Activated CD4-positive, alpha-beta memory T cell treated with anti-CD3 and anti-CD28 coated beads, Interleukin-2, amount 10 ng/mL, durations not matched to agents 7 days and 5 days (primary cell): ENCODE measurements at regions not wholly inside any gene's neighbourhood (a gene's known extent, or its start where the extent isn't known, plus 50 kb on each side); places are given as distances from the start of the nearest gene placed in this dataset.
"Not testable (repeated sequence)": the region's sequence is repeated elsewhere in the genome, so short reads cannot be mapped to it uniquely, and the experiment has no call there.

Source experiments
- CTCF ChIA-PET: fragments of 350-600 bp; sonication (Branson Sonifier 250); formaldehyde crosslinking; loops from one replicate; lab custom pipeline; 2021; ENCODE audit warnings: antibody characterized with exemption, inconsistent platforms; lab: Charles Lee
- POLR2A ChIA-PET: fragments of 350-600 bp; sonication (Branson Sonifier 250); formaldehyde crosslinking; loops from one replicate; lab custom pipeline; 2021; ENCODE audit warnings: antibody characterized with exemption; lab: Charles Lee
- DNase-seq: peaks from one replicate; pipeline ENCODE4 v3.0.0-alpha.2; 2020
- H3K27ac Mint-ChIP-seq: one replicate; pipeline ENCODE4 v1.8.0; 2021; ENCODE audit warnings: mild to moderate bottlenecking, mixed read lengths
- H3K27me3 Mint-ChIP-seq: one replicate; pipeline ENCODE4 v1.8.0; 2021; ENCODE audit warnings: mixed read lengths
- H3K36me3 Mint-ChIP-seq: one replicate; pipeline ENCODE4 v1.8.0; 2021; ENCODE audit warnings: low read depth, mixed read lengths
- H3K4me1 Mint-ChIP-seq: one replicate; pipeline ENCODE4 v1.8.0; 2021; ENCODE audit warnings: mixed read lengths
- H3K4me3 Mint-ChIP-seq: one replicate; pipeline ENCODE4 v1.8.0; 2021; ENCODE audit warnings: mild to moderate bottlenecking, mixed read lengths
- H3K9me3 Mint-ChIP-seq: one replicate; pipeline ENCODE4 v1.8.0; 2021; ENCODE audit warnings: mixed read lengths

- Mint-ChIP-seq H3K27me3 (peaks cover 22% of the 10 kb centered on the region), H3K9me3 (no peaks in the 10 kb centered on the region)
Observed at GRCh38 chr16:48050871-48051270, 104.9 kb downstream of the ABCC12 start.

DNA sequence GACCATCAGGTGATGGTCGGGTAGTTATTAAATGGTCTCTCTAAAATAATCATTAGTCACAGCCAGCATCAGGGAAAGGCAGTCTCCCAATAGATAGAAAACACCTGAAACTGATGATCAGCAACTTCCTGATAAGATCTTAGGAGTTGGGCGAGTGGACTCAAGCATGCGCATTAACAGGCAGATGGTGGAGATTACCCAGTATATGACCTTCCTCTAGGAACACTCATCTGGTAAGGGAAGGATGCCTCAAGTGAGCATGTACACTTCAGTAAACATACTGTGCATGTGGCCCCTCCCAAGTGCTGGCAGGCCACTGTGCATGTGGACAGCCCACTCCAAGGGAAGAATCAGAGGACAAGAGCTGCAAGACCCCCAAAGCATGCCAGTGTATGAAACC is 105.9 kb downstream of the ABCC12 start:
- DNase-seq: no peak
- H3K4me3 Mint-ChIP-seq: no peak overlapping the region

More at GRCh38 chr16:48050871-48051270, 104.9 kb downstream of the ABCC12 start:
- CTCF ChIA-PET: no interaction called here
- Mint-ChIP-seq H3K36me3 (no peaks in the 10 kb centered on the region), H3K27ac (no peak overlapping the region), H3K4me1 (no peaks in the 10 kb centered on the region), H3K4me3 (no peak overlapping the region)
- no peak for DNase-seq
- POLR2A ChIA-PET: no interaction called here

GRCh38 chr16:48047720-48048119 is 108.1 kb downstream of the ABCC12 start:
- Mint-ChIP-seq H3K4me1 (no peaks in the 10 kb centered on the region), H3K36me3 (no peaks in the 10 kb centered on the region), H3K4me3 (no peak overlapping the region), H3K9me3 (no peaks in the 10 kb centered on the region), H3K27ac (no peak overlapping the region), H3K27me3 (peaks cover 9% of the 10 kb centered on the region)
- ChIA-PET CTCF (no interaction called here), POLR2A (no interaction called here)
- no peak for DNase-seq

More for the DNA sequence above, 105.9 kb downstream of the ABCC12 start:
- peaks cover 17% of the 10 kb centered on the region for H3K27me3 Mint-ChIP-seq
- CTCF ChIA-PET: no interaction called here
- no peaks in the 10 kb centered on the region for H3K4me1 Mint-ChIP-seq
- POLR2A ChIA-PET: no interaction called here
- H3K36me3 Mint-ChIP-seq: no peaks in the 10 kb centered on the region
- no peak overlapping the region for H3K27ac Mint-ChIP-seq
- no peaks in the 10 kb centered on the region for H3K9me3 Mint-ChIP-seq

GRCh38 chr16:48047241-48047640 is 108.6 kb downstream of the ABCC12 start:
- Mint-ChIP-seq H3K4me3 (no peak overlapping the region), H3K36me3 (no peaks in the 10 kb centered on the region), H3K4me1 (no peaks in the 10 kb centered on the region), H3K27ac (no peak overlapping the region), H3K27me3 (peaks cover 5% of the 10 kb centered on the region), H3K9me3 (no peaks in the 10 kb centered on the region)
- CTCF ChIA-PET: interaction anchor here (0.7 kb wide), 1 partner anchor 117 kb away, joined by 12 read pairs; no protein-coding TSS in a partner anchor
- POLR2A ChIA-PET: no interaction called here
- DNase-seq: no peak

DNA sequence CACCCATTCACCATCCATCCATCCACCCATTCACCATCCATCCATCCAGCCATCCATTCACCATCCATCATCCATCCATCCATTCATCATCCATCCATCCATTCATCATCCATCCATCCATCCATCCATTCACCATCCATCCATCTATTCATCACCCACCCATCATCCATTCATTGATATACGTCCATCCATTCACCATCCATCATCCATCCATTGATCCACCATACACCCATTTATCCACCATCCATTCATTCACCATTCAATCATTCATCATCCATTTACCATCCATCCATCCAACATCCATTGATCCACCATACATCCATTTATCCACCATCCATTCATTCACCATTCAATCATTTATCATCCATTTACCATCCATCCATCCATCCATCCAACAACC is 111.7 kb downstream of the ABCC12 start:
- Mint-ChIP-seq H3K27me3 (peaks cover 7% of the 10 kb centered on the region), H3K4me1 (no peaks in the 10 kb centered on the region), H3K4me3 (no peak overlapping the region), H3K9me3 (no peaks in the 10 kb centered on the region), H3K36me3 (no peaks in the 10 kb centered on the region), H3K27ac (no peak overlapping the region)
- POLR2A ChIA-PET: no interaction called here
- CTCF ChIA-PET: no interaction called here
- DNase-seq: no peak

DNA sequence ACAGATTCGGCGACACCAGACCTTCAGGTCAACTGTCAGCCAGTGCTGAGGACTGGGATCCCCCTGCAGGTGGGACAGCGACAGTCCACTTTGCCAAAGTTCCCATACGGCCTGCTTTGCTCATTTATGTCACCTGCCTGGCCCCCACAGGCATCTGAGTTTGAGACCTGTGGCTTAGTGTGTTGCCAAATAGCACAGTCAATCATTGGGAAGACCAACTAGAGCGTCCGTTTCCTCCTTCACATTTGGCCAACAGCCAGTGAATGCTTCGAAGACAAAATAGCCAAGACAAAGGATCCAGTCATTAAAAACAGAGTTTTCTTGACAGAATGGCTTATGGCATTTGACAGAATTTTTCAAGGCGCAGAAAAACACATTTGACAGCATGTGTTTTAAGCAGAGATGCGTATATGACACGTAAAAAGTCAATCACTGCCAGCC is 113.8 kb downstream of the ABCC12 start:
- CTCF ChIA-PET: no interaction called here
- Mint-ChIP-seq H3K27ac (no peak overlapping the region), H3K4me1 (no peaks in the 10 kb centered on the region), H3K36me3 (no peaks in the 10 kb centered on the region), H3K27me3 (peaks cover 9% of the 10 kb centered on the region), H3K9me3 (no peaks in the 10 kb centered on the region), H3K4me3 (no peak overlapping the region)
- no peak for DNase-seq
- POLR2A ChIA-PET: no interaction called here

- DNase-seq: no peak
- Mint-ChIP-seq H3K27ac (no peak overlapping the region), H3K27me3 (peaks cover 5% of the 10 kb centered on the region), H3K9me3 (no peaks in the 10 kb centered on the region), H3K36me3 (no peaks in the 10 kb centered on the region), H3K4me3 (no peak overlapping the region), H3K4me1 (no peaks in the 10 kb centered on the region)
- ChIA-PET POLR2A (no interaction called here), CTCF (interaction anchor here (1.3 kb wide), 1 partner anchor 129 kb away, joined by 5 read pairs; no protein-coding TSS in a partner anchor)
Observed at GRCh38 chr16:48035142-48035541, 120.7 kb downstream of the ABCC12 start.

GRCh38 chr16:48030926-48031325 is 124.9 kb downstream of the ABCC12 start:
- ChIA-PET CTCF (no interaction called here), POLR2A (no interaction called here)
- H3K27me3 Mint-ChIP-seq: peaks cover 2% of the 10 kb centered on the region
- H3K27ac Mint-ChIP-seq: no peak overlapping the region
- no peaks in the 10 kb centered on the region for H3K4me1 Mint-ChIP-seq
- no peaks in the 10 kb centered on the region for H3K9me3 Mint-ChIP-seq
- DNase-seq: no peak
- H3K36me3 Mint-ChIP-seq: no peaks in the 10 kb centered on the region
- no peak overlapping the region for H3K4me3 Mint-ChIP-seq

DNA sequence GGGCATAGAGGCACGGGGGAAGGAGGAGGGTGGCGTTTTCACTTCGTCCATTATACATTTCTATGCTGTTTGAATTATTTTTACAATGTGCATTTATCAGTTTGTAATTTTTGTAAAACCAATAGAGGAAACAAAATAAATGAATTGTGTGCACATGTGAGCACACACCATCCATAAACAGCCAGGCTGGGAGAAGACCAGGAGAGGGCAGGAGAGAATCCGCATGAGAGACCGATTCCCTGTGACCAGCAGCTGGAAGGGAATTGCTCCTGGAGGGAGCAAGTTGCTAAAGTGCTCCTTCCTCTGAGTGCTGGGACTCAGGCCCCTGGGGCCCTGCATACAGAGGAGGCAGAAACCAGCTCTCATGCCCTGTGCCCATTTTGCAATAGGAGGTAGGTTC is 126.0 kb downstream of the ABCC12 start:
- POLR2A ChIA-PET: no interaction called here
- Mint-ChIP-seq H3K9me3 (no peaks in the 10 kb centered on the region), H3K4me3 (no peak overlapping the region), H3K36me3 (no peaks in the 10 kb centered on the region), H3K27me3 (peaks cover 2% of the 10 kb centered on the region), H3K4me1 (no peaks in the 10 kb centered on the region), H3K27ac (no peak overlapping the region)
- CTCF ChIA-PET: no interaction called here
- DNase-seq: no peak

DNA sequence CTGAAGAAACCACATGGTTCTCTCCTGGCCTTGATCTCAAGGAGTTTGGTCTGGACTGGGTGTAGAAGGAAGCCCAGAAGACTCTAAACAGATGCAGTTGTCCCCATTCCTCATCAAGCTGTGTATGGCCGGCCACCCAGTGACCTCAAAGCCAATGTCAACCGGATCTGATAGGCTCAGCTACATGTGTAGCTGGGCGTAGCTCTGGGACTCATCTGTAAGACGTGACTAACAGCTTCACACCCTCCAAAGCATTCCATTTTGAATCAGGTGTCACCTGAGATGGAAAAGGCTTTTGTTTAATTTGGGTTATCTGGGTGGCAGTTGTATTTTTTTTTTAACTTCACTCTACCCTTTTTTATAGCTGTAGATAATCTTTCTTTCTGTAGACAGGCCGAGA is 130.4 kb downstream of the ABCC12 start:
- Mint-ChIP-seq H3K4me3 (no peak overlapping the region), H3K27me3 (peaks cover 2% of the 10 kb centered on the region), H3K4me1 (no peaks in the 10 kb centered on the region), H3K9me3 (no peaks in the 10 kb centered on the region), H3K36me3 (no peaks in the 10 kb centered on the region), H3K27ac (no peak overlapping the region)
- CTCF ChIA-PET: no interaction called here
- POLR2A ChIA-PET: no interaction called here
- DNase-seq: no peak

DNA sequence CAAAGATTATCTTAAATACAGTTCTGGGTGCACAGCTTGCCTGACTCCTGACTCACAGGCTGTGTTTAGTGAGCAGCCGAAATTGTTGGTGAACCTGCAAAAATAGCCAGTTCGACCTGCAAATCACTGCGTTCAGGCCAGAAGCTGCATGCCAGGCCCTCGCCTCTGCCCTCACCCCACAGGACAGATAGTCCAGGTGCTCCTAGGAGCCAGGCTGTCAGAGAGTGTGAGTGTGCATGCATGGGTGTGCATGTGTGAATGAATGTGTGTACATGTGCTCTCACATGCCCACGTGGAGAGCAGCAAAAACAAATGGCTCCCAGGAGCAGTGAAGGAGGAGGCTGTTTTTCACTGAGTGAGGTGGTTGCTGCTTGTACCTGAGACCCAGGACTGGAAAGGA is 131.8 kb downstream of the ABCC12 start:
- no peaks in the 10 kb centered on the region for H3K36me3 Mint-ChIP-seq
- H3K27me3 Mint-ChIP-seq: peaks cover 2% of the 10 kb centered on the region
- no peak overlapping the region for H3K4me3 Mint-ChIP-seq
- CTCF ChIA-PET: no interaction called here
- H3K27ac Mint-ChIP-seq: no peak overlapping the region
- no peak for DNase-seq
- H3K9me3 Mint-ChIP-seq: no peaks in the 10 kb centered on the region
- POLR2A ChIA-PET: no interaction called here
- no peaks in the 10 kb centered on the region for H3K4me1 Mint-ChIP-seq

DNA sequence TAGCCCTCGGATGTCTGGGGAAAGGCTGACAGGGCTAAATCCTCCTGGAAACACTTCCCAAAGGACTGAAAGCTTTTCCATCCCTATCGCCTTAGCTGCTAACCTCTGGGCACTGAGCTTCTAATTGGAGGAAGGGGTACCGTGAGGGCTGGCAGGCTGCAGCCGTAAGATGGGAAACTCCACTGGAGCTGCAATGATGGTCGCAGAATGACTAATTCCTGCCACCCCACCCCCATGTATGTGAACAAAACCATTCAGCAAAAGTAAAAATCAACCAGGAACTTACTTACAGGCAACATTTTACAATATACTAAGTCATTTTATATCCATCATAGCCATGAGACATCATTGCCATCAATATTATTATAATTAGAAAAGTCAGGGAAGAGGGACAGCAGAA is 133.3 kb downstream of the ABCC12 start:
- ChIA-PET CTCF (no interaction called here), POLR2A (no interaction called here)
- H3K9me3 Mint-ChIP-seq: no peaks in the 10 kb centered on the region
- no peak for DNase-seq
- H3K27me3 Mint-ChIP-seq: peaks cover 2% of the 10 kb centered on the region
- no peak overlapping the region for H3K4me3 Mint-ChIP-seq
- H3K36me3 Mint-ChIP-seq: no peaks in the 10 kb centered on the region
- no peaks in the 10 kb centered on the region for H3K4me1 Mint-ChIP-seq
- no peak overlapping the region for H3K27ac Mint-ChIP-seq

- CTCF ChIA-PET, H3K36me3 Mint-ChIP-seq, H3K27me3 Mint-ChIP-seq, H3K27ac Mint-ChIP-seq, DNase-seq, H3K4me1 Mint-ChIP-seq, POLR2A ChIA-PET, H3K4me3 Mint-ChIP-seq, H3K9me3 Mint-ChIP-seq: not testable (repeated sequence)
Observed at GRCh38 chr16:48020617-48021016, 135.2 kb downstream of the ABCC12 start.

- no peaks in the 10 kb centered on the region for H3K4me1 Mint-ChIP-seq
- ChIA-PET CTCF (no interaction called here), POLR2A (no interaction called here)
- no peak for DNase-seq
- H3K27me3 Mint-ChIP-seq: no peaks in the 10 kb centered on the region
- no peak overlapping the region for H3K4me3 Mint-ChIP-seq
- H3K27ac Mint-ChIP-seq: no peak overlapping the region
- peaks cover 3% of the 10 kb centered on the region for H3K9me3 Mint-ChIP-seq
- H3K36me3 Mint-ChIP-seq: no peaks in the 10 kb centered on the region
Observed at GRCh38 chr16:48014349-48015135, 141.3 kb downstream of the ABCC12 start.
